ENCODE measurements at regions not wholly inside any gene's neighbourhood (a gene's known extent, or its start where the extent isn't known, plus 50 kb on each side); places are given as distances from the start of the nearest gene placed in this dataset.

DNA sequence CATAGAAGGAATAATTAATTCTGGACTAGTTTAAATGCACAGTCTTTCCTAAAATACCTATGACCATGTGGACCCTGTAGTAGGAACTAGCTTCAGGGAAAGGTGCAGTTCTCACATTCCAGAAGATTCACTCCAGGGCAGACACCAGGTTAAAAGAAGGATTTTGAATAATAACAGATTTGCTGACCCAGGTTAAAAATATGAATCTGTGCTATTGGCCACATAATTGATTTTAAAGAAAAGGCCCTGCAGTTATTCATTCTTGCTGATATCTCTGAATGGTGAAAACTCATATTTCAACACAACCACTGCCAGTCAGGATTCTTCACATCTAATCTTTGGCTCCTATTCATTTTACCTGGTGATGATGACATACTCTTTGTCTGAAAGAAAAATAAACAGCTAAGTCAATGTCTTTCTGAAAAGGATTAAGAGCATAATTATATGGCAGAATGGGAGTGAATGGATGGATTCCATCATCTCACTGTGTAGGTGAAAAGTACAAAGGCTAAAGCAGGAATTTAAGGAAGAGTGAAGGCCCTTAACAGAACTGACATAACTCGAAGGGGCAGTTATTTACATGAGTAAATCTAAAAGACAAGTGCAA lies 432.8 kb downstream of the PDGFC start:
- intact Hi-C loops (cut with DNase I) = no loop called here
- Histone ChIP-seq H3K27me3 (no peaks in the 10 kb centered on the region), H3K27ac (no peak overlapping the region), H3K4me1 (no peaks in the 10 kb centered on the region), H3K9me3 (no peaks in the 10 kb centered on the region), H3K4me3 (no peak overlapping the region), H3K36me3 (no peaks in the 10 kb centered on the region), H3K9ac (ENCODE audit: low read depth in 2 of 2, low read length in 2 of 2) (no peak overlapping the region)
- no peak for DNase-seq
- no peak for TF ChIP-seq CTCF (IDR thresholded peaks at IDR 0.05)

- DNase-seq = no peak
- no peak for TF ChIP-seq CTCF (IDR thresholded peaks at IDR 0.05)
- Histone ChIP-seq H3K4me1 (no peaks in the 10 kb centered on the region), H3K36me3 (no peaks in the 10 kb centered on the region), H3K9ac (ENCODE audit: low read depth in 2 of 2, low read length in 2 of 2) (no peak overlapping the region), H3K27me3 (no peaks in the 10 kb centered on the region), H3K9me3 (no peaks in the 10 kb centered on the region), H3K4me3 (no peak overlapping the region), H3K27ac (no peak overlapping the region)
- intact Hi-C loops (cut with DNase I) = no loop called here
Measured at GRCh38 chr4:156538210-156538609, 433.4 kb downstream of the PDGFC start.

DNA sequence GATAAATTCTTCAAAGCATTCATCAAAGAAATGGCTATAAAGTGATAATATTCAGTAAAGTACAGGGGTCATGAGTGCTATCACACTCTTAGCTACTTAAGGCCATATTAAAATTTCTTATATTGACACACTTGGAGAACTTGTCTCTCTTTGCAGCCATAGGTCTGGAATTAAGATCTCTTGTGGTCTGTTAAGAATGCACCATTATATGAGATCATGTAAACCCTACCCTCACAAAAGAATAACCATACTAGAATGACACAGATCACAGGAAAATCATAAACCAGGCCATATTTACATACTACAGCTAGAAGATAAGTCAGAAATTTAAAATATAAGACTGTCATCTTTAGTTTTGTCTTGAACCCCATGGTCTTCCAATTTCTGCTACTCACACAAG lies 434.3 kb downstream of the PDGFC start:
- intact Hi-C loops (cut with DNase I) = no loop called here
- Histone ChIP-seq H3K4me3 (no peak overlapping the region), H3K27ac (no peak overlapping the region), H3K36me3 (no peaks in the 10 kb centered on the region), H3K9ac (ENCODE audit: low read depth in 2 of 2, low read length in 2 of 2) (no peak overlapping the region), H3K9me3 (no peaks in the 10 kb centered on the region), H3K27me3 (no peaks in the 10 kb centered on the region), H3K4me1 (no peaks in the 10 kb centered on the region)
- no peak for TF ChIP-seq CTCF (IDR thresholded peaks at IDR 0.05)
- DNase-seq = no peak

DNA sequence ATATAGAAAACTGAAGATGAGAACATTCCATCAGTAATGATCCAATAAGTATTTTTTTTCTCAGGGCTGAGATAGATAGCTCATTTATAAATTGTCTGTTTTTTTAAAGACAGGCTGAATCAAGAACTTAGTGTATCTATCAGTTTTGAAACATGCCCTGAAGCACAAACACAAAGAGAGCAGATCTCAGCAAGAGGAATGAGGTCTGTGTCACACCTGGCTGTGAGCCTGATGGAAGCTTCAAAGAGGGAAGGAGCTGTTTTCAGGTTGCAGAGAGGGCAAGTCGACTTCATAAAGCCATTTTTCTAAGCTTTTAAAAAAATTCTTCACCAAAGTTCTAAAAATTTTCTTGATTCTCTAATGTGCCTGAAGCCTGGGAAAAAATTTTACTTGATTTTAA lies 434.9 kb downstream of the PDGFC start:
- H3K27me3 ChIP-seq = no peaks in the 10 kb centered on the region
- no peak overlapping the region for H3K4me3 ChIP-seq
- H3K36me3 ChIP-seq = no peaks in the 10 kb centered on the region
- no peak overlapping the region for H3K27ac ChIP-seq
- H3K9me3 ChIP-seq = no peaks in the 10 kb centered on the region
- no peak for TF ChIP-seq CTCF (IDR thresholded peaks at IDR 0.05)
- no peak for DNase-seq
- no peak overlapping the region for H3K9ac ChIP-seq (ENCODE audit: low read depth in 2 of 2, low read length in 2 of 2)
- H3K4me1 ChIP-seq = no peaks in the 10 kb centered on the region
- intact Hi-C loops (cut with DNase I) = no loop called here

DNA sequence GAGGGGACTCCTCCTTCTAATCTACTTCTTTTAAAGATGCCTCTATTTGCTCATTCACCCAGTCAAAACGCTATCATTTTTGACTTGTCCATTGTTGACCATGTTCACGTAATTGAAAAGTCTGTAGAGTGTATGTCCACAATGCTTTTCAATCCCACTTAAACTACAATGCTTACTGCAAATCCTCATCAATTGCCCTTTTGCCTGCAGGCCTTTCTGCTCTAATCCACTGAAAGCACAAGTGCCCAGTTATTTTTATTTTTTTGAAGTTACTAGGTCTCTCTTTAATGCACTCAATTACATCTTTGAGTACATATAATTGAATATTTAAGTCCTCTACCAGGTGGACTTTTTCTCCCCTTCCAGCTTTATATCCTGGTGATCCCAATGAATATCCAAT lies 437.4 kb downstream of the PDGFC start:
- Histone ChIP-seq H3K9ac (ENCODE audit: low read depth in 2 of 2, low read length in 2 of 2) (no peak overlapping the region), H3K4me1 (no peaks in the 10 kb centered on the region), H3K9me3 (no peaks in the 10 kb centered on the region), H3K36me3 (no peaks in the 10 kb centered on the region), H3K27me3 (no peaks in the 10 kb centered on the region), H3K4me3 (no peak overlapping the region), H3K27ac (no peak overlapping the region)
- intact Hi-C loops (cut with DNase I) = no loop called here
- TF ChIP-seq CTCF (IDR thresholded peaks at IDR 0.05) = no peak
- DNase-seq = no peak
